ENCODE measurements at regions not wholly inside any gene's neighbourhood (a gene's known extent, or its start where the extent isn't known, plus 50 kb on each side); places are given as distances from the start of the nearest gene placed in this dataset.

GRCh38 chr10:78443900-78444571, 410.4 kb downstream of the RPS24 start:
- no peak for TF ChIP-seq POLR2AphosphoS5 (IDR thresholded peaks at IDR 0.05; ENCODE audit: low read depth, low read length)
- TF ChIP-seq CBX3 (IDR thresholded peaks at IDR 0.05; ENCODE audit: low read depth): no peak
- no peak for TF ChIP-seq CTCF (IDR thresholded peaks at IDR 0.05 in 2 of 3, conservative IDR thresholded peaks at IDR 0.05 in 1 of 3; ENCODE audit: borderline replicate concordance in 1 of 3, insufficient read depth in 1 of 3, low read depth in 2 of 3, low read length in 2 of 3)
- no peak for TF ChIP-seq ZFX (IDR thresholded peaks at IDR 0.05)
- TF ChIP-seq EGR1 (IDR thresholded peaks at IDR 0.05; ENCODE audit: low read depth): no peak
- TF ChIP-seq FOSL1 (IDR thresholded peaks at IDR 0.05; ENCODE audit: low read depth): no peak
- TF ChIP-seq, protein P1, sequence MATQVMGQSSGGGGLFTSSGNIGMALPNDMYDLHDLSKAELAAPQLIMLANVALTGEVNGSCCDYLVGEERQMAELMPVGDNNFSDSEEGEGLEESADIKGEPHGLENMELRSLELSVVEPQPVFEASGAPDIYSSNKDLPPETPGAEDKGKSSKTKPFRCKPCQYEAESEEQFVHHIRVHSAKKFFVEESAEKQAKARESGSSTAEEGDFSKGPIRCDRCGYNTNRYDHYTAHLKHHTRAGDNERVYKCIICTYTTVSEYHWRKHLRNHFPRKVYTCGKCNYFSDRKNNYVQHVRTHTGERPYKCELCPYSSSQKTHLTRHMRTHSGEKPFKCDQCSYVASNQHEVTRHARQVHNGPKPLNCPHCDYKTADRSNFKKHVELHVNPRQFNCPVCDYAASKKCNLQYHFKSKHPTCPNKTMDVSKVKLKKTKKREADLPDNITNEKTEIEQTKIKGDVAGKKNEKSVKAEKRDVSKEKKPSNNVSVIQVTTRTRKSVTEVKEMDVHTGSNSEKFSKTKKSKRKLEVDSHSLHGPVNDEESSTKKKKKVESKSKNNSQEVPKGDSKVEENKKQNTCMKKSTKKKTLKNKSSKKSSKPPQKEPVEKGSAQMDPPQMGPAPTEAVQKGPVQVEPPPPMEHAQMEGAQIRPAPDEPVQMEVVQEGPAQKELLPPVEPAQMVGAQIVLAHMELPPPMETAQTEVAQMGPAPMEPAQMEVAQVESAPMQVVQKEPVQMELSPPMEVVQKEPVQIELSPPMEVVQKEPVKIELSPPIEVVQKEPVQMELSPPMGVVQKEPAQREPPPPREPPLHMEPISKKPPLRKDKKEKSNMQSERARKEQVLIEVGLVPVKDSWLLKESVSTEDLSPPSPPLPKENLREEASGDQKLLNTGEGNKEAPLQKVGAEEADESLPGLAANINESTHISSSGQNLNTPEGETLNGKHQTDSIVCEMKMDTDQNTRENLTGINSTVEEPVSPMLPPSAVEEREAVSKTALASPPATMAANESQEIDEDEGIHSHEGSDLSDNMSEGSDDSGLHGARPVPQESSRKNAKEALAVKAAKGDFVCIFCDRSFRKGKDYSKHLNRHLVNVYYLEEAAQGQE (IDR thresholded peaks at IDR 0.05; ENCODE audit: low read depth): no peak
- TF ChIP-seq, protein P2, sequence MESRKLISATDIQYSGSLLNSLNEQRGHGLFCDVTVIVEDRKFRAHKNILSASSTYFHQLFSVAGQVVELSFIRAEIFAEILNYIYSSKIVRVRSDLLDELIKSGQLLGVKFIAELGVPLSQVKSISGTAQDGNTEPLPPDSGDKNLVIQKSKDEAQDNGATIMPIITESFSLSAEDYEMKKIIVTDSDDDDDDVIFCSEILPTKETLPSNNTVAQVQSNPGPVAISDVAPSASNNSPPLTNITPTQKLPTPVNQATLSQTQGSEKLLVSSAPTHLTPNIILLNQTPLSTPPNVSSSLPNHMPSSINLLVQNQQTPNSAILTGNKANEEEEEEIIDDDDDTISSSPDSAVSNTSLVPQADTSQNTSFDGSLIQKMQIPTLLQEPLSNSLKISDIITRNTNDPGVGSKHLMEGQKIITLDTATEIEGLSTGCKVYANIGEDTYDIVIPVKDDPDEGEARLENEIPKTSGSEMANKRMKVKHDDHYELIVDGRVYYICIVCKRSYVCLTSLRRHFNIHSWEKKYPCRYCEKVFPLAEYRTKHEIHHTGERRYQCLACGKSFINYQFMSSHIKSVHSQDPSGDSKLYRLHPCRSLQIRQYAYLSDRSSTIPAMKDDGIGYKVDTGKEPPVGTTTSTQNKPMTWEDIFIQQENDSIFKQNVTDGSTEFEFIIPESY (IDR thresholded peaks at IDR 0.05; ENCODE audit: extremely low read depth, insufficient replicate concordance, low read length): no peak
- no peak for TF ChIP-seq SP1 (IDR thresholded peaks at IDR 0.05; ENCODE audit: low read depth)
- no peak for TF ChIP-seq RAD21 (IDR thresholded peaks at IDR 0.05; ENCODE audit: low read depth)
- no peak for TF ChIP-seq ATF3 (IDR thresholded peaks at IDR 0.05)
- TF ChIP-seq TCF7L2 (IDR thresholded peaks at IDR 0.05; ENCODE audit: borderline replicate concordance, extremely low read depth, insufficient read depth, insufficient read length): no peak
- TF ChIP-seq MAX (IDR thresholded peaks at IDR 0.05): no peak
- TF ChIP-seq POLR2A (IDR thresholded peaks at IDR 0.05; ENCODE audit: borderline replicate concordance, extremely low read depth, insufficient read depth, insufficient read length): no peak
- TF ChIP-seq YY1 (IDR thresholded peaks at IDR 0.05; ENCODE audit: extremely low read depth, insufficient replicate concordance, low read depth, low read length): no peak
- no peak for TF ChIP-seq CEBPB (IDR thresholded peaks at IDR 0.05; ENCODE audit: low read depth)
- TF ChIP-seq EZH2 (IDR thresholded peaks at IDR 0.05): no peak
- no peak for TF ChIP-seq JUND (IDR thresholded peaks at IDR 0.05)
- POLR2A ChIA-PET: no interaction called here
- Histone ChIP-seq H3K27me3 (ENCODE audit: insufficient read depth, low read length) (no peaks in the 10 kb centered on the region), H3K4me2 (ENCODE audit: low read length) (no peak overlapping the region), H3K9ac (ENCODE audit: low read length) (no peak overlapping the region), H3K79me2 (ENCODE audit: insufficient read depth, low read length) (no peaks in the 10 kb centered on the region), H2AFZ (ENCODE audit: low read depth, low read length, poor library complexity, severe bottlenecking) (no peak overlapping the region), H4K20me1 (ENCODE audit: insufficient read depth) (no peaks in the 10 kb centered on the region), H3K36me3 (ENCODE audit: control insufficient read depth in 1 of 2, insufficient read depth in 2 of 2, low read length in 2 of 2) (no peaks in the 10 kb centered on the region), H3K9me2 (ENCODE audit: insufficient read depth) (no peaks in the 10 kb centered on the region), H3K4me1 (ENCODE audit: control insufficient read depth in 1 of 2, insufficient read depth in 2 of 2, low read length in 2 of 2) (no peaks in the 10 kb centered on the region), H3K27ac (ENCODE audit: low read depth, low read length) (no peak overlapping the region), H3K9me3 (ENCODE audit: control insufficient read depth in 1 of 2, insufficient read depth in 1 of 2, low read depth in 1 of 2, low read length in 2 of 2) (no peaks in the 10 kb centered on the region), H3K4me3 (replicated peaks in 1 of 2; ENCODE audit: low read depth in 1 of 2, low read length in 2 of 2) (no peak overlapping the region)
- ATAC-seq (no peak), DNase-seq (ENCODE audit: low read depth, low spot score) (no peak)
- intact Hi-C loops (cut with micrococcal nuclease): no loop called here
- CTCF ChIA-PET: no interaction called here
- BruUV-seq (replicated peaks): no TSS peak
- RAD21 ChIA-PET (ENCODE audit: low non-redundant PET in 1 of 2, low total read pairs in 2 of 2, uncharacterized antibody in 2 of 2, unreplicated experiment in 2 of 2): no interaction called here

All from HCT116 (cell line).